HG02678 (cell line): ENCODE measurements at regions not wholly inside any gene's neighbourhood (a gene's known extent, or its start where the extent isn't known, plus 50 kb on each side); places are given as distances from the start of the nearest gene placed in this dataset.
A peak's percentile ranks its signal among the peaks of the same experiment; 100 is the strongest.

Experiments
- ATAC-seq: cut with Tn5 transposase; IDR thresholded peaks from one replicate; pipeline ENCODE4 v1.9.1; 2021; ENCODE audit warnings: mild to moderate bottlenecking, moderate library complexity; ENCODE audit not compliant: unreplicated experiment

GRCh38 chr5:89443508-89443907 lies 560.5 kb upstream of the MEF2C start:
- no peak for ATAC-seq

GRCh38 chr5:89441965-89442364 lies 559.0 kb upstream of the MEF2C start:
- ATAC-seq = no peak

GRCh38 chr5:89440670-89441069 lies 557.7 kb upstream of the MEF2C start:
- ATAC-seq = no peak

DNA sequence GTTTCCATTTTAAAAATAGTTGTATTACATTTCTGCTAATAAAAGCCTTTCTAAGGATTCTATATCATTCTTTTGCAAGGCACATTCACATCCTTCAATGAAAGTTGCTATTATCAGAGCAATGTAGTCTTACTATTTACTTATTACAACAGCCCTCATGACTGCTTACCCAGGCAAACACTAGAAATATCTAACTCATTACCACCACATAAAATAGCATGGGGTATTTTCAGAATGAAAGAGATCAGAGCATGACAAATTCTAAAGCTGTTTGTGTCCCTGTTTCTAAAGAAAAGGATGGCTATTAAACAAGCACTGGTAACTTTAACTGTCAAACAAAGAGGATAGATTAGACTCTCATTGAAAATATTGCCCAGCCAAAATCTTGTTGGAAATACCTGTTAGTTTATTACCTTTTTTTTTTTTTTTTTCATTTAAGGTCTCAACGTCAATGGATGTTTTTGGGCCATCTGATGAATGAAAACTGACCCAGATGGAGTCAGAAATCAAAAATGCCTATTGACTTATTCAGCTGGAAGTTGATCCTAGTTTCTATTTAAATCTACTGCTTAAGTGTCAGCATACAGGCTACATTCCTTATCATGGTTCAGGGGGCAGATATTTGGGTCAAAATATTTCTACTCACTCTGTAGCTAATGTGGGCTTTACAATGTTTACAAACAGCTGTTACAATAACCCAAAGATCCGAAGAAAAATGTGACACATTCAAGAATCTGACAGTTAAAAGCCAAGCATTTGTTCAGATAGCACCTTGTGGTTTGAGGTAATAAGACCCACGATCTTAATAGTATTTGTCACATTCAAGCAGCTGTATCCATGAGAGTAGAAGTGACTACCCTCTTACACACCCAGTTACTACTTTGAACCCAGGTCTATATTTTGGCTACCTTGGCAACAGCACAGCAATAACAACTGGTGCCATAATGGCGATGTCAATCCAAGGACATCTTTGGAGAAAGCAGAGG lies 554.8 kb upstream of the MEF2C start:
- no peak for ATAC-seq

- no peak for ATAC-seq
Measured at GRCh38 chr5:89436464-89436863, 553.5 kb upstream of the MEF2C start.

GRCh38 chr5:89435347-89435746 lies 552.4 kb upstream of the MEF2C start:
- ATAC-seq = peak; percentile 90

DNA sequence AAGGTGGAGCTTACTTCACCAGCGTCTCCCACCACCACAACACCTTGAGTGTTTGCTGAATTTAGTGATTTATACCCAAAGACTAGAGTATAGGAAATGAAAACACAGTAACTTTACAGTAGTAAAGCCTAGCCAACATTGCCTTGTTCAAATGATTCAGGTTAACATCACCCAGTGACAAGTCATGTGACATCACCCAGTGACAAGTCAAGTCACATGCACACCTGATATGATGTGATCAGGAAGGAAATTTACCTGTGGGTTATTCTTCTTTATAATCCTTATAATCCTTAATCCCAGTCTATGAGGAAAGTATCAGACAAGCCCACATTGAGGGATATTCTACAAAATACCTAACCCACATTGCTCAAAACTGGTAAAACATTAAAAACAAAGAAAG lies 545.6 kb upstream of the MEF2C start:
- ATAC-seq = no peak

GRCh38 chr5:89425062-89425461 lies 542.1 kb upstream of the MEF2C start:
- no peak for ATAC-seq

- no peak for ATAC-seq
Measured at GRCh38 chr5:89421035-89421434, 538.1 kb upstream of the MEF2C start.

DNA sequence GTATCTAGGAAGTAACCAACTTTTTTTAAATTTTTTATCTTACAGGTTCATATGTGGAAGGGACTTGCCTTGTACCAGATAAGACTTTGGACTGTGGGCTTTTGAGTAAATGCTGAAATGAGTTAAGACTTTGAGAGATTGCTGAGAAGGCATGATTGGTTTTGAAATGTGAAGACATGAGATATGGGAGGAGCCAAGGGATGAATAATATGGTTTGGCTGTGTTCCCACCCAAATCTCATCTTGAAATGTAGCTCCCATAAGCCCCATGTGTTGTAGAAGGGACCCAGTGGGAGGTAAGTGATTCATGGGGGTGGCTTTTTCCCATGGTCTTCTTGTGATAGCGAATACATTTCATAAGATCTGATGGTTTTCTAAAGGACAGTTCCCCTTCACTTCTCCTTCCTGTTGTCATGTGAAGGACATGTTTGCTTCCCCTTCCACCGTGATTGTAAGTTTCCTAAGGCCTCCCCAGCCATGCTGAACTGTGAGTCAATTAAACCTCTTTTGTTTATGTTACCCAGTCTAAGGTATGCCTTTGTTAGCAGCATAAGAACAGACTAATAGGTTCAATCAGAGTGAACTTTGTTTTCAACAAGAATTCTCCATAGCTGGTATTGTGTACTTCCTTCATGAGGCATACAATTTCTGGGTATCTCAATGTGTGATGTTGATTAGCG lies 535.6 kb upstream of the MEF2C start:
- no peak for ATAC-seq

DNA sequence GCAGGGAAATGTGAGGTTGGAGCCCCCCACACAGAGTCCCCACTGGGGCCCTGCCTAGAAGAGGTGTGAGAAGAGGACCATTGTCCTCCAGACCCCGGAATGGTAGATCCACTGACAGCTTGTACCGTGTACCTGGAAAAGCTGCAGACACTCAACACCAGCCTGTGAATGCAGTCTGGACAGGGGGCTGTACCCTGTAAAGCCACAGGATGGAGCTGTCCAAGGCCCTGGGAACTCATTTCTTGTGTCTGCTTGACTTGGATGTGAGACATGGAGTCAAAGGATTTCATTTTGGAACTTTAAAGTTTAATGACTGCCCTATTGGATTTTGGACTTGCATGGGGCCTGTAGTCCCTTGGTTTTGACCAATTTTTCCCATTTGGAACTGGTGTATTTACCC lies 535.0 kb upstream of the MEF2C start:
- ATAC-seq = no peak

DNA sequence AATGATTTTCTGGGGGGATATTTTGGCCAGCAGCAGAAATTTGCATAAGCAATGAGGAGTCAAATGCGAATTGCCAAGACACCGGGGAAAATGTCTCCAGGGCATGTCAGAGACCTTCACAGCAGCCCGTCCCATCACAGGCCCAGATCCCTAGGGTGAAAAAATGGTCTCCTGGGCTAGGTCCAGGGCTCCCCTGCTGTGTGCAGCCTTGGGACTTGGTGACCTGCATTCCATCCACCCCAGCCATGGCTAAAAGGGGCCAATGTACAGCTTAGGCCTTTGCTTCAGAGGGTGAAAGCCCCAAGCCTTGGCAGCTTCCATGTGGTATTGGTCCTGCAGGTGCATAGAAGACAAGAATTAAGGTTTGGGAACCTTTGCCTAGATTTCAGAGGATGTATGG lies 534.5 kb upstream of the MEF2C start:
- ATAC-seq = no peak

DNA sequence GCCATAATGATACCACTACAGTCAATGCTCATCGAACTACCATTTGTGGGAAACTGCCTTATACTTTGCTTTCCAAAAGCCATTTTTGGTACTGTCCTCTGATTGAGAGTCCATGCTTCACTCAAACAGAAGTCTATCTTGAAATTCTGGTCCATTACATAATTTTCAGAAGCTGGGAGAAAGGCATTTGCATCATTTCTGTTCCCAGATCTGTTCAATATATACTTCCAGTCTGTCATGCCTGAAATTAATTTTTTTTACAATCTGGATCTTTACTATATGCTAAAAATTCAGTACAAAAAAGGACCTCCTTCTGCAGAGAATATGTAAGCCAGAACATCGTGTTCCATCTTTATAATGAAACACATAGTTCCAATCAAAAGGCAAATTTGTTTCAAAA lies 528.9 kb upstream of the MEF2C start:
- ATAC-seq = no peak

GRCh38 chr5:89407054-89407453 lies 524.1 kb upstream of the MEF2C start:
- no peak for ATAC-seq

GRCh38 chr5:89401659-89402058 lies 518.7 kb upstream of the MEF2C start:
- ATAC-seq = no peak

DNA sequence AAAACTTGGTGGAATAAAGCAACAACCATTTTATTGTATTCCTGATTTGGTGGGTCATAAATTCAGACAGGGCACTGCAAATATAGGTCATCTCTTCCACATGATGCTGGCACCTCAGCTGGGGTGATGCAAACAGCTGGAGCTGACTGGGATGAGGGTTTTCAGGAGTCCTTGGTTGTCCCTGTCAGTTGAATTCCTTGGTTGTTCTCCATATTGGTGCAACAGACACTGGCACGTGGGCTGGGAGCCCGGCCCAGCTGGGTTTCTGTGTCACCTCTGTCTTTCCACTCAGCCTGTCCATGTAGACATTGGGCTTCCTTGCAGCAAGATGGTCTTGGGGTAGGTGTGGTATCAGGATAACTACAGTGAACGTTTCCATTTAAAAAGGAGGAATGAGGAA lies 518.0 kb upstream of the MEF2C start:
- no peak for ATAC-seq

GRCh38 chr5:89399548-89399947 lies 516.6 kb upstream of the MEF2C start:
- no peak for ATAC-seq

- peak; percentile 64 for ATAC-seq
Measured at GRCh38 chr5:89397096-89397495, 514.1 kb upstream of the MEF2C start.

- peak; percentile 66 for ATAC-seq
Measured at GRCh38 chr5:89396278-89396954, 513.4 kb upstream of the MEF2C start.

DNA sequence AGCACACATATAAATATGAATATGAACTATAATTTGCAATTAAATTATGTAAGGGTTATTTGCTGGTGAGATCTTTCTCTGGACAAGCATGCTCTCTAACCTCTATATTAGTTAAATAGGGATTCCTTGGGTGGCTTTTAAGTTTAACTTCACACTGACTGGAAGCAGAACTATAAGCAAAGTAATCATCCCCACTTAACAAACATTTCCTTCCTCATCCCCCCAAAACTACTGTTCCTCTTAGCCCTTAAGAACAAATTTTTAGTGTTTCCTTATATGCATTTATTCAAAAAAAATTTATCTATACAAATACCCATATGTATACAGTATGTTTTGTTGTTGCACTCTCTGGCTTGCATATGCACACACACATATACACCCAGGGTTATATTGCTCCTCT lies 512.1 kb upstream of the MEF2C start:
- ATAC-seq = no peak

GRCh38 chr5:89388872-89389271 lies 505.9 kb upstream of the MEF2C start:
- no peak for ATAC-seq

- ATAC-seq = no peak
Measured at GRCh38 chr5:89384391-89384790, 501.4 kb upstream of the MEF2C start.
